GM18909 (cell line): ENCODE measurements at regions not wholly inside any gene's neighbourhood (a gene's known extent, or its start where the extent isn't known, plus 50 kb on each side); places are given as distances from the start of the nearest gene placed in this dataset.

Source experiments
- ATAC-seq: cut with Tn5 transposase; IDR thresholded peaks from one replicate; pipeline ENCODE4 v1.9.1; 2021; ENCODE audit warnings: mild to moderate bottlenecking; ENCODE audit not compliant: unreplicated experiment, poor library complexity

GRCh38 chr9:81293651-81294050, 395.7 kb downstream of the TLE1 start:
- ATAC-seq, result no peak

- no peak for ATAC-seq
Observed at GRCh38 chr9:81292056-81292805, 397.1 kb downstream of the TLE1 start.

- ATAC-seq, result no peak
Observed at GRCh38 chr9:81289622-81290021, 399.7 kb downstream of the TLE1 start.

GRCh38 chr9:81268048-81268447, 421.3 kb downstream of the TLE1 start:
- no peak for ATAC-seq

GRCh38 chr9:81266674-81267073, 422.7 kb downstream of the TLE1 start:
- no peak for ATAC-seq

- ATAC-seq, result no peak
Observed at GRCh38 chr9:81266086-81266485, 423.3 kb downstream of the TLE1 start.

- no peak for ATAC-seq
Observed at GRCh38 chr9:81264516-81264915, 424.8 kb downstream of the TLE1 start.

- no peak for ATAC-seq
Observed at GRCh38 chr9:81259896-81260295, 429.5 kb downstream of the TLE1 start.

GRCh38 chr9:81256368-81256767, 433.0 kb downstream of the TLE1 start:
- ATAC-seq, result no peak

GRCh38 chr9:81250606-81251005, 438.7 kb downstream of the TLE1 start:
- ATAC-seq, result no peak

- ATAC-seq, result no peak
Observed at GRCh38 chr9:81250041-81250440, 439.3 kb downstream of the TLE1 start.

GRCh38 chr9:81245254-81245956, 443.9 kb downstream of the TLE1 start:
- no peak for ATAC-seq

- no peak for ATAC-seq
Observed at GRCh38 chr9:81244631-81245030, 444.7 kb downstream of the TLE1 start.

- no peak for ATAC-seq
Observed at GRCh38 chr9:81242866-81243265, 446.5 kb downstream of the TLE1 start.

GRCh38 chr9:81239388-81239787, 450.0 kb downstream of the TLE1 start:
- no peak for ATAC-seq

- ATAC-seq, result no peak
Observed at GRCh38 chr9:81237565-81238231, 451.6 kb downstream of the TLE1 start.

GRCh38 chr9:81234924-81235610, 454.3 kb downstream of the TLE1 start:
- no peak for ATAC-seq

GRCh38 chr9:81231011-81231410, 458.3 kb downstream of the TLE1 start:
- ATAC-seq, result no peak

GRCh38 chr9:81227507-81228245, 461.7 kb downstream of the TLE1 start:
- no peak for ATAC-seq

- ATAC-seq, result no peak
Observed at GRCh38 chr9:81225596-81225995, 463.8 kb downstream of the TLE1 start.
